ENCODE measurements at regions not wholly inside any gene's neighbourhood (a gene's known extent, or its start where the extent isn't known, plus 50 kb on each side); places are given as distances from the start of the nearest gene placed in this dataset.

DNA sequence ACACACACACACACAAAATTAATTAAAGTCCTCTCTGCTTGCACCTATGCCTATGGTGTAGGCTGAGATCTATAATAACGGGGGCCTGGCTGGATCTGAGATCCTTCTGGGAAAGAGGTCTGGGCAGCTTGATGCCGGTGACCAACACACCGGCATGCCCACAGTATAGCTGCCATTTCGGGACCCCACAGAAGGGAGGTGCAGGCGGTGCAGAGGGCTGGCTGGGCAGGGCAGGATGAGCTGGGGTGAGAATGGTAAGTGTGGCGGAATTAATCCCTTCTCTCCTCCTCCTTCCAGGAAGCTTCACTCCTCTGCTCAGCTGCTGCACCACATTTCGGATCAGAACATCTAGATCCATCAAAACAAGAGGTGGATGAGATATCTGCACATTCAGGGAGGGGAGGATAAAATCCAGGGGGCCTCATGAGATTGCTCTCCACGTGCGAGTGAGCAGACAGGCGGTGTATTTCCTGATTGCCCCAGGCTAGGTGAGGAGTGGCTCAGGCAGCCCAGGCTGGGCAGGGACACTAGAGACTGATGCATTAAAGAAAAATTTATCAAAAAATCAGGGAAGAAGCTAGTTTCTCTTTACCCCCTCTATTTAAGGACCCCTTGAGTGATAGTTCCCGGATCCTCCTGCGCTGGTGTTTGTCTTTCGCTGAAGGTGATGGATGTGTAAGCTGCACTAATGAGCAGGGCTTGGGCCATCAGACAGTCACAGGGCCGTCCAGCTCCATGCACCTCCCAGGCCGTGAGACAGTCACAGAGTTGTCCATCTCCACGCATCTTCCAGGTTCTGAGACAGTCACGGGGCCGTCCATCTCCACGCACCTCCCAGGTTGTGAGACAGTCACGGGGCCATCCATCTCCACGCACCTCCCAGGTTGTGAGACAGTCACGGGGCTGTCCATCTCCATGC is 449.9 kb downstream of the PTPRU start:
- TF ChIP-seq, protein P1, sequence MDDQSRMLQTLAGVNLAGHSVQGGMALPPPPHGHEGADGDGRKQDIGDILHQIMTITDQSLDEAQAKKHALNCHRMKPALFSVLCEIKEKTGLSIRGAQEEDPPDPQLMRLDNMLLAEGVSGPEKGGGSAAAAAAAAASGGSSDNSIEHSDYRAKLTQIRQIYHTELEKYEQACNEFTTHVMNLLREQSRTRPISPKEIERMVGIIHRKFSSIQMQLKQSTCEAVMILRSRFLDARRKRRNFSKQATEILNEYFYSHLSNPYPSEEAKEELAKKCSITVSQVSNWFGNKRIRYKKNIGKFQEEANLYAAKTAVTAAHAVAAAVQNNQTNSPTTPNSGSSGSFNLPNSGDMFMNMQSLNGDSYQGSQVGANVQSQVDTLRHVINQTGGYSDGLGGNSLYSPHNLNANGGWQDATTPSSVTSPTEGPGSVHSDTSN (IDR thresholded peaks at IDR 0.05): no peak
- TF ChIP-seq, protein P2, sequence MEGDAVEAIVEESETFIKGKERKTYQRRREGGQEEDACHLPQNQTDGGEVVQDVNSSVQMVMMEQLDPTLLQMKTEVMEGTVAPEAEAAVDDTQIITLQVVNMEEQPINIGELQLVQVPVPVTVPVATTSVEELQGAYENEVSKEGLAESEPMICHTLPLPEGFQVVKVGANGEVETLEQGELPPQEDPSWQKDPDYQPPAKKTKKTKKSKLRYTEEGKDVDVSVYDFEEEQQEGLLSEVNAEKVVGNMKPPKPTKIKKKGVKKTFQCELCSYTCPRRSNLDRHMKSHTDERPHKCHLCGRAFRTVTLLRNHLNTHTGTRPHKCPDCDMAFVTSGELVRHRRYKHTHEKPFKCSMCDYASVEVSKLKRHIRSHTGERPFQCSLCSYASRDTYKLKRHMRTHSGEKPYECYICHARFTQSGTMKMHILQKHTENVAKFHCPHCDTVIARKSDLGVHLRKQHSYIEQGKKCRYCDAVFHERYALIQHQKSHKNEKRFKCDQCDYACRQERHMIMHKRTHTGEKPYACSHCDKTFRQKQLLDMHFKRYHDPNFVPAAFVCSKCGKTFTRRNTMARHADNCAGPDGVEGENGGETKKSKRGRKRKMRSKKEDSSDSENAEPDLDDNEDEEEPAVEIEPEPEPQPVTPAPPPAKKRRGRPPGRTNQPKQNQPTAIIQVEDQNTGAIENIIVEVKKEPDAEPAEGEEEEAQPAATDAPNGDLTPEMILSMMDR (IDR thresholded peaks at IDR 0.05): no peak
- TF ChIP-seq, protein P3, sequence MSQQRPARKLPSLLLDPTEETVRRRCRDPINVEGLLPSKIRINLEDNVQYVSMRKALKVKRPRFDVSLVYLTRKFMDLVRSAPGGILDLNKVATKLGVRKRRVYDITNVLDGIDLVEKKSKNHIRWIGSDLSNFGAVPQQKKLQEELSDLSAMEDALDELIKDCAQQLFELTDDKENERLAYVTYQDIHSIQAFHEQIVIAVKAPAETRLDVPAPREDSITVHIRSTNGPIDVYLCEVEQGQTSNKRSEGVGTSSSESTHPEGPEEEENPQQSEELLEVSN (IDR thresholded peaks at IDR 0.05; ENCODE audit: borderline replicate concordance, low read depth): no peak
- TF ChIP-seq POLR2A (IDR thresholded peaks at IDR 0.05; ENCODE audit: low read length) (no peak), FOXS1 (CRISPR knock-in tag; IDR thresholded peaks at IDR 0.05) (no peak), ZNF302 (CRISPR knock-in tag; IDR thresholded peaks at IDR 0.05) (no peak)
- TF ChIP-seq, protein P4, sequence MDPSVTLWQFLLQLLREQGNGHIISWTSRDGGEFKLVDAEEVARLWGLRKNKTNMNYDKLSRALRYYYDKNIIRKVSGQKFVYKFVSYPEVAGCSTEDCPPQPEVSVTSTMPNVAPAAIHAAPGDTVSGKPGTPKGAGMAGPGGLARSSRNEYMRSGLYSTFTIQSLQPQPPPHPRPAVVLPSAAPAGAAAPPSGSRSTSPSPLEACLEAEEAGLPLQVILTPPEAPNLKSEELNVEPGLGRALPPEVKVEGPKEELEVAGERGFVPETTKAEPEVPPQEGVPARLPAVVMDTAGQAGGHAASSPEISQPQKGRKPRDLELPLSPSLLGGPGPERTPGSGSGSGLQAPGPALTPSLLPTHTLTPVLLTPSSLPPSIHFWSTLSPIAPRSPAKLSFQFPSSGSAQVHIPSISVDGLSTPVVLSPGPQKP (IDR thresholded peaks at IDR 0.05; ENCODE audit: low read depth, low read length): no peak
